ENCODE measurements at regions not wholly inside any gene's neighbourhood (a gene's known extent, or its start where the extent isn't known, plus 50 kb on each side); places are given as distances from the start of the nearest gene placed in this dataset.

DNA sequence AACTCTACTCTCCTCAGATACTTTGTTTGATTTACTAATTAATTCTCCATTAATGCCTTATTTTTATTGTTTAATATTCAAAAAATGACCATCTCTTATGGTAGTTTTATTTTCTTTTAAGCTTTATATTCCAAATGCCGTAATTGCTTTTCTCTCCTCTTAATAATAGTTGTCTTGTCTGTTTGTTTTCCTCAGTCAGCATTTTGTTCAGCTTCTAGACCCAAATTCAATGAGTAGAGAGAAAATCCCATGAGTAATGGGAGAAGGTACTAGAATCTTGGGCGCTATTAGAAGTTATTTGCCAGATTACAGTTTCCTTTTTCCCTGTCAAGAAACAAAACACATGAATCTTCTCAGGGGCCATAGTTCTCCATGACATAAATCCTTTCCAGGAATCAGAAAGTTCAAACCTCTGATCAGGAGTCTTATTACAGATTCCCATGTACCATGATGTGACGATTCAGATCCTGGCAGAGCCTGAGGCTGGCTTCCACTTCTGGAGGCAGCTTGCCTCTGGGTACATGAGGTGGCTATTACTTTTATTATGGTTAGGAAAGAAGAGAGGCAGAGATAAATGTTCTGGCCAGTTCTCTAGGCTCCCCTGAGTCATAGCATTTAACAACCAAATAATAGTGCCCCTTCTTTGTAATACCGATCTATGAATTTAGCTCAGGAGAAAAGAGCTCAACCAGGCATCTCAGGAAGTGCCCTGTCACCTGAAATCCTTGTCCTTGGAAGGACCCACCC, 485.1 kb upstream of the SETBP1 start:
- intact Hi-C loops (cut with DNase I) = no loop called here
- H3K27ac ChIP-seq (ENCODE audit: low read depth in 2 of 2, low read length in 2 of 2) = no peak overlapping the region
- no peaks in the 10 kb centered on the region for H3K36me3 ChIP-seq (ENCODE audit: control insufficient read depth in 2 of 3, insufficient read depth in 3 of 3, low read length in 3 of 3)
- H3K9ac ChIP-seq (ENCODE audit: low read length in 3 of 3) = no peak overlapping the region
- no peaks in the 10 kb centered on the region for H3K9me3 ChIP-seq (ENCODE audit: control insufficient read depth in 2 of 3, insufficient read depth in 1 of 3, low read length in 3 of 3)
- H3K4me3 ChIP-seq (ENCODE audit: low read length in 3 of 3) = no peak overlapping the region
- TF ChIP-seq CTCF (IDR thresholded peaks at IDR 0.05; ENCODE audit: borderline replicate concordance, extremely low read depth, insufficient read depth) = no peak
- no peaks in the 10 kb centered on the region for H3K4me1 ChIP-seq (ENCODE audit: control insufficient read depth in 2 of 3, insufficient read depth in 2 of 3, low read depth in 1 of 3, low read length in 3 of 3)
- no peak for DNase-seq
- no peaks in the 10 kb centered on the region for H3K27me3 ChIP-seq (ENCODE audit: control insufficient read depth, insufficient read depth, low read length)
- FAIRE-seq = no peak

DNA sequence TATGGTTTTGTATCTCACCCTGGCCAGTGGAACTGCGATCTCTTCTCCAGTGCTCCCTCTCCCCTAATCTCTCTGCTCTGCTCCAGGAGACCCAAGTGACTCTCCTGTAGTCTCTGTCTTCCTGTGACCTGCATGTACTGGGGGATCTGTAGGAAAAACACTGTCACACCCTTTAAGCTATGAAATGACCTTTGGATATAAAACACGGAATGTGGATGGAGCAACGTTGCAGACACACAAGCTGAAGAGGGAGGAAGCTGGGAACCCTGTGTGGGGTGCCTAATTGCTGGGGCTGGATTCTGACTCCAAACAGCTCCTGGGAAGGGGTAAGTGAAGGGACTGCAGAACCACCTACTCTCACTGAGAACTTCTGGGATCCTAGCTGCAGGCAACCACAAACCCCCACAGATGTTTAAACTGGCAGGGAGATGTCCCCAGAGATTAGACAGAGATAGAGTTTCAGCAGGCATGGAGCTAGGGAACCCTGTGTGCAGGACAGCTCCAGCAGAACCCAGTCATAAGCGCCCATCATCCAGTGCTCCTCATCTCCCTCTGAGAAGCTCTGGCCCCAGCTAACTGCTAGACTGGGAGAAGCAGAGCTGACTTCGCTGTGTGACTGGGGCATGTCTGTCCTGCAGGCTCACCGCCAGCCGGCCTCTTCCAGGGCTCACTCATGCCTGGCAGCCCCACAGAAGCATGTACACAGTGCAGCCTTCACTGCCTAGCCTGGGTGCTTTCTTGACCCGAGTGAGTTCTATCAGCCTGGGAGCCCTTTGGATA, 482.7 kb upstream of the SETBP1 start:
- Histone ChIP-seq H3K27ac (ENCODE audit: low read depth in 2 of 2, low read length in 2 of 2) (no peak overlapping the region), H3K4me3 (ENCODE audit: low read length in 3 of 3) (no peak overlapping the region), H3K36me3 (ENCODE audit: control insufficient read depth in 2 of 3, insufficient read depth in 3 of 3, low read length in 3 of 3) (no peaks in the 10 kb centered on the region), H3K27me3 (ENCODE audit: control insufficient read depth, insufficient read depth, low read length) (no peaks in the 10 kb centered on the region), H3K4me1 (ENCODE audit: control insufficient read depth in 2 of 3, insufficient read depth in 2 of 3, low read depth in 1 of 3, low read length in 3 of 3) (no peaks in the 10 kb centered on the region), H3K9me3 (ENCODE audit: control insufficient read depth in 2 of 3, insufficient read depth in 1 of 3, low read length in 3 of 3) (no peaks in the 10 kb centered on the region), H3K9ac (ENCODE audit: low read length in 3 of 3) (no peak overlapping the region)
- DNase-seq (peak in 1 of 5 donors; percentile 61), FAIRE-seq (no peak)
- no peak for TF ChIP-seq CTCF (IDR thresholded peaks at IDR 0.05; ENCODE audit: borderline replicate concordance, extremely low read depth, insufficient read depth)
- intact Hi-C loops (cut with DNase I) = no loop called here

DNA sequence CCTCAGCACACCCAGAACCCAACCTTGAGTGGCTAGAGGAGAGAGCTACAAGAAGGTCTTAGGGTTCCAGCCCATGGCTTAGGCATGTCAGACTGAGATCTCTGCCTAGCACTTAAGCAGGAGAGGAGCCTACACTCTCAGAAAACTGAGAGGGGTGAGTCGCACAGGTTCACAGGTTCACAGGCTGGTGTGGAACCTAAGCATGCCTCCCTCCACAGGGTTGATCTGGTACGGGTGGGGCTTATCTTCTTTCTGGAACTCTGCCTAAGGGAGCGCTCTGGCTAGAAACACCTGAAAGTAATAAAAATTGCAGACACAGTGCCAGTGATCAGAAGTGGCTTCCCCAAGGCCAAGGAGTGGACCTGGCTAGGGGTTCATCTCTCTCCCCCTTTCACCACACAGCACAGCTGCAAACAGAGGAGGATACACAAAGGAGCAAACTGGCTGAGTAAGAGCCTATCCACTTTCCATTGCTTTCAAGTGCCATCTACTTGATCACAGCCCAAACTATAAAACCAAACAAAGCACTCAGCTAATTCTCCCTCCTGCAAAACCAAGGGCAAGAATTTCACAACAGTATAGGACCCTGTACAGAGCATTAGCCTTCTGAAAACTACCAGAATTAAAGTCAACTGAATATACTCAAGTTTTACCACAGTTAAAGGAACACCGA, 481.9 kb upstream of the SETBP1 start:
- Histone ChIP-seq H3K9ac (ENCODE audit: low read length in 3 of 3) (no peak overlapping the region), H3K9me3 (ENCODE audit: control insufficient read depth in 2 of 3, insufficient read depth in 1 of 3, low read length in 3 of 3) (no peaks in the 10 kb centered on the region), H3K36me3 (ENCODE audit: control insufficient read depth in 2 of 3, insufficient read depth in 3 of 3, low read length in 3 of 3) (no peaks in the 10 kb centered on the region), H3K4me1 (ENCODE audit: control insufficient read depth in 2 of 3, insufficient read depth in 2 of 3, low read depth in 1 of 3, low read length in 3 of 3) (no peaks in the 10 kb centered on the region), H3K27me3 (ENCODE audit: control insufficient read depth, insufficient read depth, low read length) (no peaks in the 10 kb centered on the region), H3K4me3 (ENCODE audit: low read length in 3 of 3) (no peak overlapping the region), H3K27ac (ENCODE audit: low read depth in 2 of 2, low read length in 2 of 2) (no peak overlapping the region)
- intact Hi-C loops (cut with DNase I) = no loop called here
- DNase-seq (no peak), FAIRE-seq (no peak)
- no peak for TF ChIP-seq CTCF (IDR thresholded peaks at IDR 0.05; ENCODE audit: borderline replicate concordance, extremely low read depth, insufficient read depth)

All from kidney (tissue), 13 donors.